Neural cell (in vitro differentiated cells): ENCODE measurements at regions not wholly inside any gene's neighbourhood (a gene's known extent, or its start where the extent isn't known, plus 50 kb on each side); places are given as distances from the start of the nearest gene placed in this dataset.

Experiments used
- H2AFZ ChIP-seq: fragments of 200-600, 300-800 bp; sonication (generic), shearing (Covaris generic); 2 replicates; pipeline ENCODE4 v1.6.0; 2014; ENCODE audit warnings: low read depth, mild to moderate bottlenecking, antibody characterized with exemption, low read length, moderate library complexity
- H3F3A ChIP-seq: fragments of 200-600 bp; shearing (Covaris generic); 2 replicates; pipeline ENCODE4 v1.6.1; 2016; ENCODE audit warnings: mild to moderate bottlenecking, moderate library complexity, mixed read lengths, antibody characterized with exemption, low read length; ENCODE audit not compliant: insufficient read depth, poor library complexity, severe bottlenecking
- H3K27ac ChIP-seq: fragments of 200-600, 300-800 bp; sonication (generic), shearing (Covaris generic); 2 replicates; pipeline ENCODE4 v1.5.1; 2014; ENCODE audit warnings: mild to moderate bottlenecking, low read length, moderate library complexity
- H3K27me3 ChIP-seq: fragments of 300-800, 200-600 bp; sonication (generic), shearing (Covaris generic); 2 replicates; pipeline ENCODE4 v1.6.0; 2014; ENCODE audit warnings: mild to moderate bottlenecking, low read depth, low read length, moderate library complexity; ENCODE audit not compliant: insufficient read depth
- H3K36me3 ChIP-seq: fragments of 300-800, 200-600 bp; sonication (generic), shearing (Covaris generic); 2 replicates; pipeline ENCODE4 v1.5.1; 2014; ENCODE audit warnings: mild to moderate bottlenecking, antibody characterized with exemption, low read length, moderate library complexity; ENCODE audit not compliant: insufficient read depth
- H3K4me2 ChIP-seq: fragments of 300-800, 200-600 bp; sonication (generic), shearing (Covaris generic); 2 replicates; pipeline ENCODE4 v1.6.0; 2014; ENCODE audit warnings: mild to moderate bottlenecking, low read length
- H3K4me3 ChIP-seq: fragments of 300-800, 200-600 bp; sonication (generic), shearing (Covaris generic); 2 replicates; pipeline ENCODE4 v1.5.1; 2014; ENCODE audit warnings: mild to moderate bottlenecking, low read length, moderate library complexity
- H3K79me2 ChIP-seq: fragments of 200-600 bp; shearing (Covaris generic); replicated peaks from 2 replicates; pipeline ENCODE4 v1.6.0; 2014; ENCODE audit warnings: mild to moderate bottlenecking, low read length, moderate library complexity; ENCODE audit not compliant: insufficient read depth
- H3K9ac ChIP-seq: fragments of 300-800, 200-600 bp; sonication (generic), shearing (Covaris generic); 2 replicates; pipeline ENCODE4 v1.6.1; 2016; ENCODE audit warnings: mild to moderate bottlenecking, low read length, mixed read lengths
- H3K9me2 ChIP-seq: fragments of 200-600 bp; shearing (Covaris generic); 2 replicates; pipeline ENCODE4 v1.6.1; 2016; ENCODE audit warnings: mild to moderate bottlenecking, low read length, mixed read lengths; ENCODE audit not compliant: insufficient read depth
- H3K9me3 ChIP-seq: fragments of 200-600, 300-800 bp; sonication (generic), shearing (Covaris generic); 2 replicates; pipeline ENCODE4 v1.6.1; 2016; ENCODE audit warnings: mild to moderate bottlenecking, mixed run types, low read length, moderate library complexity, mixed read lengths
- H4K20me1 ChIP-seq: fragments of 200-600 bp; shearing (Covaris generic); 2 replicates; pipeline ENCODE4 v1.6.1; 2016; ENCODE audit warnings: mild to moderate bottlenecking, mixed run types; ENCODE audit not compliant: insufficient read depth
- CTCF ChIP-seq: fragments of 450-650 bp; IDR thresholded peaks from 2 replicates; pipeline ENCODE4 v1.5.1; 2014; ENCODE audit warnings: antibody characterized with exemption, mild to moderate bottlenecking, moderate library complexity; ENCODE audit not compliant: poor library complexity, severe bottlenecking
- EP300 ChIP-seq: fragments of 450-650 bp; conservative IDR thresholded peaks from 2 replicates; pipeline ENCODE4 v1.6.1; 2014; ENCODE audit warnings: antibody characterized with exemption, mild to moderate bottlenecking, moderate library complexity; ENCODE audit not compliant: poor library complexity, severe bottlenecking
- EZH2 ChIP-seq: fragments of 200-600, 300-800 bp; shearing (Covaris generic), sonication (generic); IDR thresholded peaks from 2 replicates; pipeline ENCODE4 v1.6.1; 2014; ENCODE audit warnings: antibody characterized with exemption, low read length, borderline replicate concordance, mild to moderate bottlenecking; ENCODE audit not compliant: insufficient read depth, poor library complexity, severe bottlenecking
- MXI1 ChIP-seq: fragments of 450-650 bp; conservative IDR thresholded peaks from 2 replicates; pipeline ENCODE4 v1.6.1; 2014; ENCODE audit warnings: antibody characterized with exemption, mild to moderate bottlenecking; ENCODE audit not compliant: poor library complexity, severe bottlenecking
- POLR2AphosphoS5 ChIP-seq: IDR thresholded peaks from 2 replicates; pipeline ENCODE4 v1.6.1; 2012
- RAD21 ChIP-seq: fragments of 450-650 bp; conservative IDR thresholded peaks from 2 replicates; pipeline ENCODE4 v1.6.1; 2014; ENCODE audit warnings: antibody characterized with exemption, mild to moderate bottlenecking, moderate library complexity
- REST ChIP-seq: IDR thresholded peaks from 2 replicates; pipeline ENCODE4 v1.6.1; 2012; ENCODE audit warnings: borderline replicate concordance
- SMC3 ChIP-seq: fragments of 450-650 bp; conservative IDR thresholded peaks from 2 replicates; pipeline ENCODE4 v1.6.1; 2014; ENCODE audit warnings: antibody characterized with exemption, mild to moderate bottlenecking, moderate library complexity; ENCODE audit not compliant: poor library complexity
- TAF1 ChIP-seq: IDR thresholded peaks from 2 replicates; pipeline ENCODE4 v1.6.1; 2012; ENCODE audit warnings: low read depth

DNA sequence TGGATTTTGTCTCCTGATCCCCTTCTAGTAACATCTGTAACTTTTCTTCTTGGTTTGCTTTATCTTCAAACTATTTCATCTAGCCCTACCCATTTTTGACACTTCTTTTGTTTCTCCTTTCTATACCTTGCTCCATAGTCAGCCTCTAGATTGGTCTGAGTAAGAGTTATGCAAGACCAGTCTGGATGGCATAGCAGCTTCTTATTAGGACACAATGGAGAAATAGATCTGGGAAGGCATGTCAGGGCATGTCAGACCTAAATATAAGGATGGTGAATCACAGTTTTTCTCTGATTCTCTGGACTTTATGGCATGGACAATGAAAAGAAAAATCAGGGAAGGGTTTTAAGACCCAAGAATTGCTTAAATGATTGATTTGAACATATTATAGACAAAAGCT lies 452.5 kb downstream of the RAP2B start:
- no peaks in the 10 kb centered on the region for H4K20me1 ChIP-seq

DNA sequence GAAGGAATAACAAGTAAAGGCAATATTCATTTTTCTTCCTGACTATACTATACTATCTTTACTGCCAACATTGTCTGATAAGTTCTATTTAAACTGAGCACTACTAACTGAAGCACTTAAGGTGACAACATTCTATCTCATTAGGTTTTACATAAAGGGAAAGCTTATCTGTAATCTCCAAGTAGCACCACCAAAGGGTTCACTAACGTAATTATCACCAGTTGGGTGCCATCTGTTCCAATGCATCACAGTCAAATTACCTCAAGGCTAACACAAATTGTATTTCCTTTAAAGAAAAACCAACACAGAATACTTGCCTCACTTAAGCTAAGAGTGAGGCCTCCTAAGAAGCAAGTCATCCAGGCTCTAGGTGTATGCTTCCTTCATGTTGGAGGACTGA lies 453.8 kb downstream of the RAP2B start:
- H4K20me1 ChIP-seq = no peaks in the 10 kb centered on the region
- no peak overlapping the region for H3K9ac ChIP-seq
- H3K9me3 ChIP-seq = no peaks in the 10 kb centered on the region
- no peak overlapping the region for H3K27ac ChIP-seq
- no peaks in the 10 kb centered on the region for H3K79me2 ChIP-seq
- no peak overlapping the region for H3K4me2 ChIP-seq
- H3K9me2 ChIP-seq = no peaks in the 10 kb centered on the region
- no peak overlapping the region for H3K4me3 ChIP-seq
- no peak overlapping the region for H2AFZ ChIP-seq
- no peaks in the 10 kb centered on the region for H3F3A ChIP-seq
- H3K27me3 ChIP-seq = no peaks in the 10 kb centered on the region
- no peaks in the 10 kb centered on the region for H3K36me3 ChIP-seq
- TF ChIP-seq RAD21 = no peak
- no peak for TF ChIP-seq SMC3
- TF ChIP-seq POLR2AphosphoS5 = no peak
- TF ChIP-seq REST = no peak
- no peak for TF ChIP-seq CTCF
- no peak for TF ChIP-seq MXI1
- no peak for TF ChIP-seq EZH2

More for the DNA sequence above, 452.5 kb downstream of the RAP2B start:
- H3K4me2 ChIP-seq = no peak overlapping the region
- no peak overlapping the region for H3K4me3 ChIP-seq
- peak overlapping the region; percentile 3 for H3K27ac ChIP-seq
- H3K79me2 ChIP-seq = no peaks in the 10 kb centered on the region
- no peak overlapping the region for H2AFZ ChIP-seq
- no peaks in the 10 kb centered on the region for H3K9me3 ChIP-seq
- H3K9ac ChIP-seq = no peak overlapping the region
- no peaks in the 10 kb centered on the region for H3K36me3 ChIP-seq
- H3K27me3 ChIP-seq = no peaks in the 10 kb centered on the region
- no peak for TF ChIP-seq MXI1
- no peak for TF ChIP-seq TAF1
- no peak for TF ChIP-seq EZH2
- TF ChIP-seq RAD21 = no peak
- TF ChIP-seq REST = no peak
- TF ChIP-seq POLR2AphosphoS5 = no peak
- TF ChIP-seq EP300 = no peak
- TF ChIP-seq SMC3 = no peak
- TF ChIP-seq CTCF = no peak
- no peaks in the 10 kb centered on the region for H3F3A ChIP-seq
- no peaks in the 10 kb centered on the region for H3K9me2 ChIP-seq
